GM12874 (cell line): ENCODE measurements at regions not wholly inside any gene's neighbourhood (a gene's known extent, or its start where the extent isn't known, plus 50 kb on each side); places are given as distances from the start of the nearest gene placed in this dataset.

ENCODE experiments used
- CTCF ChIP-seq: IDR thresholded peaks from 2 replicates; pipeline ENCODE4 v1.5.1; 2011; ENCODE audit warnings: low read depth, mild to moderate bottlenecking, control low read depth, low read length, moderate library complexity; ENCODE audit not compliant: insufficient read depth

- no peak for TF ChIP-seq CTCF
Observed at GRCh38 chr4:136858903-136859302, 673.4 kb downstream of the PCDH18 start.

GRCh38 chr4:136855886-136856285, 676.4 kb downstream of the PCDH18 start:
- TF ChIP-seq CTCF = no peak

GRCh38 chr4:136850446-136850845, 681.8 kb downstream of the PCDH18 start:
- no peak for TF ChIP-seq CTCF

- no peak for TF ChIP-seq CTCF
Observed at GRCh38 chr4:136847881-136848621, 684.2 kb downstream of the PCDH18 start.

- TF ChIP-seq CTCF = no peak
Observed at GRCh38 chr4:136841526-136841925, 690.8 kb downstream of the PCDH18 start.

- TF ChIP-seq CTCF = no peak
Observed at GRCh38 chr4:136838607-136839006, 693.7 kb downstream of the PCDH18 start.

GRCh38 chr4:136831553-136831952, 700.7 kb downstream of the PCDH18 start:
- TF ChIP-seq CTCF = peak; percentile 40; the same call in 1 of the 2 replicates
